GM19351 (cell line): ENCODE measurements at regions not wholly inside any gene's neighbourhood (a gene's known extent, or its start where the extent isn't known, plus 50 kb on each side); places are given as distances from the start of the nearest gene placed in this dataset.

ENCODE experiments used
- ATAC-seq: cut with Tn5 transposase; IDR thresholded peaks from one replicate; pipeline ENCODE4 v1.9.1; 2021; ENCODE audit warnings: mild to moderate bottlenecking, moderate library complexity; ENCODE audit not compliant: unreplicated experiment

GRCh38 chr20:50272724-50273446, 82.3 kb downstream of the CEBPB start:
- ATAC-seq, result no peak

GRCh38 chr20:50273601-50274491, 83.2 kb downstream of the CEBPB start:
- no peak for ATAC-seq

GRCh38 chr20:50274570-50275430, 84.2 kb downstream of the CEBPB start:
- no peak for ATAC-seq

GRCh38 chr20:50276119-50277063, 85.8 kb downstream of the CEBPB start:
- no peak for ATAC-seq

- no peak for ATAC-seq
Observed at GRCh38 chr20:50277064-50277415, 86.4 kb downstream of the CEBPB start.

GRCh38 chr20:50277460-50278376, 87.1 kb downstream of the CEBPB start:
- no peak for ATAC-seq

- no peak for ATAC-seq
Observed at GRCh38 chr20:50278377-50278683, 87.7 kb downstream of the CEBPB start.

- no peak for ATAC-seq
Observed at GRCh38 chr20:50278684-50279531, 88.3 kb downstream of the CEBPB start.

GRCh38 chr20:50279988-50280850, 89.6 kb downstream of the CEBPB start:
- no peak for ATAC-seq

- ATAC-seq, result no peak
Observed at GRCh38 chr20:50280851-50281655, 90.4 kb downstream of the CEBPB start.

- no peak for ATAC-seq
Observed at GRCh38 chr20:50281831-50282591, 91.4 kb downstream of the CEBPB start.

GRCh38 chr20:50282592-50283241, 92.1 kb downstream of the CEBPB start:
- no peak for ATAC-seq

GRCh38 chr20:50283370-50283769, 92.7 kb downstream of the CEBPB start:
- no peak for ATAC-seq

- no peak for ATAC-seq
Observed at GRCh38 chr20:50283922-50284810, 93.5 kb downstream of the CEBPB start.
